ENCODE measurements at regions not wholly inside any gene's neighbourhood (a gene's known extent, or its start where the extent isn't known, plus 50 kb on each side); places are given as distances from the start of the nearest gene placed in this dataset.
"Not testable (repeated sequence)": the region's sequence is repeated elsewhere in the genome, so short reads cannot be mapped to it uniquely, and the experiment has no call there.

DNA sequence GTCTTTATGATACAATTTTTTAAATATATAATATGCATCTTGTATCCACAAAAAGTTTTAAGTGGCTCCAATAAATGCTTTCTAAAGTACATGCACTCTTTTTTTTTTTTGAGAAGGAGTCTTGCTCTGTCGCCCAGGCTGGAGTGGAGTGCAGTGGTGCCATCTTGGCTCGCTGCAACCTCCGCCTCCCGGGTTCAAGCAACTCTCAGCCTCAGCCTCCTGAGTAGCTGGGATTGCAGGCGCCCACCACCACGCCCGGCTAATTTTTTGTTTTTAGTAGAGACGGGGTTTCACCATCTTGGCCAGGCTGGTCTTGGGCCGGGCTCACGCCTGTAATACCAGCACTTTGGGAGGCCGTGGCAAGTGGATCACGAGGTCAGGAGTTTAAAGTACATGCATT is 832.8 kb upstream of the MIR17HG start:
- DNase-seq (ENCODE audit: extremely low read depth in 1 of 2, low read depth in 1 of 2) = not testable (repeated sequence)

DNA sequence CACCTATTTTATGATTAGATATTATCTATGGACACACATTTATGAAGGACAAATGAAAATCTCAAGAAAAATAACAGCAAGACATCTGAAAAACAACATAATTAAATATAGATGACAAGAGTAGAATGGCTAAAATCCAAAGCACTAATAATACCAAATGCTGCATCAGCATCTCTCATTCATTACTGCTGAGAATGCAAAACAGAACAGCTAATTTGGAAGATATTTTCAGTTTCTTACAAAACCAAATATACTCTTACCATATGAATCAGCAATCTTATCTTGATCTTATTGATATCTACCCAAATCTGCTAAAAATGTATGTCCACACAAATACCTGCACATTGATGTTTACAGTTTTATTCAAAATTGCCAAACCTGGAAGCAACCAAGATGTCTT is 829.1 kb upstream of the MIR17HG start:
- DNase-seq (ENCODE audit: extremely low read depth in 1 of 2, low read depth in 1 of 2) = no peak

DNA sequence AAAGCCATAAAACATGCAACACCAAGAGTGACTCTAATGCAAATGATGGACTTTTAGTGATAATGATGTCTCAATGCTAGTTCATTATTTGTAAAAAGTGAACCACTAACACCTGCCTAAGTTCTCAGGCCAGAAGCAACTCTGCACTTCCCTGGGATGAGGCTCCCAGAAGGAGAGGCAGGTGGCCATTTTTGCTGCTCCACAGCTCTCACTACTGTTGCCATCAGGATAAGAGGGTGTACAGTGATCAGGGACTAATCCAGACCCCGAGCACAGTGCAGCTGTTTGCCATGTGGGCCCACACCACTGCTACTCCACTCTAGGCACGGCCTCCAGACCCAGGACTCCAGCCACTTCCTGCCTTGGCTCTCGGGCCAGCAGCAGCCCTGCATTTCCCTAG is 828.3 kb upstream of the MIR17HG start:
- no peak for DNase-seq (ENCODE audit: extremely low read depth in 1 of 2, low read depth in 1 of 2)

- DNase-seq (ENCODE audit: extremely low read depth in 1 of 2, low read depth in 1 of 2) = no peak
These were observed 820.8 kb upstream of the MIR17HG start for GRCh38 chr13:90526711-90527110.

DNA sequence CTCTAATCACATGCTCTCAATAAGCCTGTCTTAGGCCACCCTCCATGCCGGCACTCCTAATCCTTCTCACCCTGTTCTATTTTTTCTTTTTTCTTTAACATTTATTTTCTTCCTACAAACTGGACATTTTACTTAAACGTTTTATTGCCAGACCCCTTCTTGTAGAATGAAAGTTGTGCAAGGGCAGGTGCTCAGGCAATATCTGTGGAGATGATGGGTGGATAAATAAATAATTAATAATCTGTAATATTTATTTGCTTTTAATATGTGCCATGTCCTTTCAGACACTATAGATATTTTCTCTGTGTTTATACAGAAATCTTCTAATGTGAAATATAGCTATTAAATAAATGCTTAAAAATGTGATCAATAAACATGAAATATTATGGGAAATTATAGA is 815.7 kb upstream of the MIR17HG start:
- no peak for DNase-seq (ENCODE audit: extremely low read depth in 1 of 2, low read depth in 1 of 2)

DNA sequence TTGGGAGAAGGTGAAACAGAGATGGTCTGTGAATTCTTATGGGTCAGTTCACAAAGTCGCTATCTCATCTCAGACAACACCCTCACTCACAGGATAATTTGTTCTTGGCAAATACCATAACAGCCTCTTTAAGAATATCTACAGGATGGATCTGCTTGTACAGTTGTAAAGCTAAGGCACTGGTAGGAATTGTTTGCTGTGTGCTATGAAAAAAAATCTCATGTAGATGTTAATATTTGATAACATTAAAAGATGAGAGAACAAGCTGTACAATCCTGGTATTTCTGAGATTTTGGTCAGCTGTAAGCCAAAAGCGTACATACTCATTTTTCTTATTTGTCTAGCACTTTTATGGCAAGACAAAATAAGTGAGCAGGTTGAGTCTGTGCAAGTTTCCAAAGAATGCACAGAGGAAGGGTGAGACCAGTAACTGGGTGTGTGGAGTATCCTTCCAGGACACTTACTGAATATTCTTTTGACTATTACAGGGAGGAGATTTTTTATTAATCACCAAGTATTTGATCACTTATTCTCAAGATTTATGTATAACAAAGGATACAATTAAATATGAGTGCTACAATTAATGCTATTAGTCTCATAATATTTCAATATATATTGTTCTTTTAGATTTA is 814.5 kb upstream of the MIR17HG start:
- no peak for DNase-seq (ENCODE audit: extremely low read depth in 1 of 2, low read depth in 1 of 2)

- DNase-seq (ENCODE audit: extremely low read depth in 1 of 2, low read depth in 1 of 2) = no peak
These were observed 813.6 kb upstream of the MIR17HG start for GRCh38 chr13:90533866-90534265.

DNA sequence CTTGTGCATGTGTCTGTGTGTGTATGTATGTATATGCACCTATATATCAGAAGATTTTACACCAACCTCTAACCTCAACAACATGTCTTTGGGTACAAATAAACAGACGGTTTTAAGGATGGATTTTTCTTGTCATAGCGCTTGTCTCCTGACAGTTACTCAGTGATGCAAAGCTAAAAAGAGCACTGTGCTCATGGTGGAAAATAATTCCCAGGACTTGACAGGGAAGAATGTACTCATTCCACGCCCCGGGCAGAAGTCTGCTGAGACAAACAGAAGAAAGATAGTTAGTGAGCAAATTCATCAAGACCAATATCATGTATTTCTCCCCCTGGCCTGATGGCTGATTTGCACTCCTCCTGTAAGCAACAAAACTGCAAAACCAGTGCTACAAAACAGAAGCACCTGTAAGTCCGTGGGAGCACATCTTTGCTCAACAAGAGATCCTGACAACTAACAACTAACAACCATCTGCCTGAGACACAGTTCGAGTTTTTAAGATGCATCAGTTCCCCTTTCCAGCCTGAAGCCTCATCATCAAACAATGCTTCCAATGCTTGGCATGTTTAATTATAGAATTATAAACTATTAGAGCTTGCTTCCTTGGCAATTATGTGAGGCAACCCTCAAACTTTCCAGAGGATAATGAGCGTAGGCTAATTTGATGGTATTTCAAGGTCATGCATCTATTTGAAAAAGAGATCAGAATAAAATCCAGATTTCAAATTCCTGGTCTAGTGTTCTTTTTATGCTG is 812.7 kb upstream of the MIR17HG start:
- DNase-seq (ENCODE audit: extremely low read depth in 1 of 2, low read depth in 1 of 2) = no peak

GRCh38 chr13:90535421-90535820 is 812.1 kb upstream of the MIR17HG start:
- DNase-seq (ENCODE audit: extremely low read depth in 1 of 2, low read depth in 1 of 2) = no peak

DNA sequence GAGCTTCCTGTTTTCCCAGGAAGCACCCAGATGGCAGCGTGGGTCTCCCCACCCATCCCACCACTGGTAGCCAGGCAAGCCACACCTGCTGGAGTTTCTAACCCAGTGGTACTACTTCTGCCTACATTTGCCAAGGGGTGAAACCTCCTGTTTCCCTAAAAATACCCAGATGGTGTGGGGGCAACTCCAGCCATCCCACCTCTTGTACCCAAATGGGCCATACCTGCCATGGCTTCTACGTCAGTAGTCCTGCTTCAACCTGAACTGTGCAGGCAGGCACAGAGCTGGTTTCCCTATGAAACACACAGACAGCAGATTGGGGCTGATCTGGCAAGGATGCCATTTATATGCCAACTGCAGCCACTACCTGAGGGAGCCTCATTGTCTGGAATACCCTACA is 809.4 kb upstream of the MIR17HG start:
- DNase-seq (ENCODE audit: extremely low read depth in 1 of 2, low read depth in 1 of 2) = no peak

- no peak for DNase-seq (ENCODE audit: extremely low read depth in 1 of 2, low read depth in 1 of 2)
These were observed 806.1 kb upstream of the MIR17HG start for GRCh38 chr13:90541346-90541745.

DNA sequence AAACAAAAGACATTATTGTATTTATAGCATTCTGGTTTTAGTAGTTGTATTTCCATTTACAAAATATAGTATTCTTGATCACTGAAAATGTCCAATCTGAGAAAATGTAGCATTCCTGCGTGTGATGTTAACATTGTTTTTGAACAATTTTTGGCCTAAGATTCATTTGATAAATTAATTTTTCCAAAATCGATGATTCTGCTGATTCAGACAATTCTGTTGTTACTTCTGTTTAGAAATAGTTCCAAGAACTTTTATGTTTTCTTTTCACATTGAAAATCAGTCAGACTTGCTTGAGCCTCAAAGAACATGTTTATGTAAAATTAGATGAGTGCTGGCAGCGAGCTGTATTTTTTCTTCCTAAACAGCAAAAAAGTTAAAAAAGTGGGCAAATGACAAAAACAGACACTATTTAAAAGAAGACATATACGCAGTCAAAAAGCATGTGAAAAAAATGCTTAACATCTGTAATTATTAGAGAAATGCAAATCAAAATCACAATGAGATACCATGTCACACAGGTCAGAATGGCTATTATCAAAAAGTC is 804.5 kb upstream of the MIR17HG start:
- DNase-seq (ENCODE audit: extremely low read depth in 1 of 2, low read depth in 1 of 2) = no peak

DNA sequence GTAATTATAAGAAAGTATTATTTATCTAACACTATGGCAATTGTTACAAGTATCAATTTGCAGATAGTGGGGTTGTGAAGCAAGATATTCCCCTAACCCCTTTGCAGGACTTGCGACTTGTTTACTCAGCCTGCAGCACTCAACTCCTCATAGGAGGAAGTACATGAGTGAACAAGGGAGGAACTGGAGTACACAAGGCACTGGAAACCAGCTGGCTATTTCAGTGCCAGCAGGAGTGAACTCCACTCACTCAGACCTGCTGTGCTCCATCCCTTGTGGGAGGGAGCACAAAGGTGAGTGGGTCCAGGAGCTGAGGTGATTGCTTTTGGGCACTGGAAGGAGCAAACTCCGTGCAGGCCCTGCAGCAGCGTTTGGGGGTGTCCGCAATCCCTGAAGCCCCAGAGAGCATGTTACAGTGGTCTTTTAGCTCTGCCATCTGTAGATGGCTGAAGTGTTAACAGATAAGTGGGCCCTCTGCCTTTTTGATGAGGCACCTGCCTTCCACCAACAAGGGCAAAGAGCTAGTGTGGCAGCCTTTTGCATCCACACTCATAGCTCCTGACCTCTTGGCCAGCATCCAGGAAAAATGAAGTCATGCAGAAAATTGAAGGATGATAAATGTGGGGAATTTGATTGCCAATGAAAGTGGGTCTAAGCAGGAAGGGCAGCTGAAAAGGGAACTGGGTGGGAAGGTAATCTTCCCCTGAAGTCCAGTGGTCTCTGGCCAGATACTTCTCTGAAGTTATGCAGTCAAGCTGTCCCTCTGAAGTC is 802.2 kb upstream of the MIR17HG start:
- DNase-seq (ENCODE audit: extremely low read depth in 1 of 2, low read depth in 1 of 2) = no peak

GRCh38 chr13:90547272-90547790 is 800.2 kb upstream of the MIR17HG start:
- DNase-seq (ENCODE audit: extremely low read depth in 1 of 2, low read depth in 1 of 2) = no peak

GRCh38 chr13:90551253-90551652 is 796.2 kb upstream of the MIR17HG start:
- DNase-seq (ENCODE audit: extremely low read depth in 1 of 2, low read depth in 1 of 2) = no peak

- DNase-seq (ENCODE audit: extremely low read depth in 1 of 2, low read depth in 1 of 2) = no peak
These were observed 794.8 kb upstream of the MIR17HG start for GRCh38 chr13:90552702-90553101.

DNA sequence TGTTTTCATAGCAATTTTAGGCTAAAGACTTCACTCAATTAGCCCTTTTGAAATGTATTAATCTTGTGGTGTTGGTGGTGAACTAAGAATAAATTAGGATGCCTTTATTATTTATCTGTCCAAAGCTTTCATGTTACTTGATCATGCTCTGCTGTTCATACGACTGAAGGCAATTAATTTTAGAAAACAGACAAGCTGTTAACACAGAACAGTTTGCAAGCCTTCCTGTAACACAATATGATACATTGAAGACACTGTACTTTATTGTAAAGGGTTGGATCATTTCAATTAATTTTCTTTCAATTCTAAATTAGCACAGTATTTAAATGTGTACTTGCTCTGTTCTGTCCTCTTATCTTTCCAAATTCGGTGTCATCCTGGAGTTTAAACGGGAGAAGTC is 794.3 kb upstream of the MIR17HG start:
- no peak for DNase-seq (ENCODE audit: extremely low read depth in 1 of 2, low read depth in 1 of 2)

- DNase-seq (ENCODE audit: extremely low read depth in 1 of 2, low read depth in 1 of 2) = no peak
These were observed 789.9 kb upstream of the MIR17HG start for GRCh38 chr13:90557626-90558025.

- DNase-seq (ENCODE audit: extremely low read depth in 1 of 2, low read depth in 1 of 2) = no peak
These were observed 785.0 kb upstream of the MIR17HG start for GRCh38 chr13:90562443-90562842.

GRCh38 chr13:90564096-90564495 is 783.4 kb upstream of the MIR17HG start:
- no peak for DNase-seq (ENCODE audit: extremely low read depth in 1 of 2, low read depth in 1 of 2)

DNA sequence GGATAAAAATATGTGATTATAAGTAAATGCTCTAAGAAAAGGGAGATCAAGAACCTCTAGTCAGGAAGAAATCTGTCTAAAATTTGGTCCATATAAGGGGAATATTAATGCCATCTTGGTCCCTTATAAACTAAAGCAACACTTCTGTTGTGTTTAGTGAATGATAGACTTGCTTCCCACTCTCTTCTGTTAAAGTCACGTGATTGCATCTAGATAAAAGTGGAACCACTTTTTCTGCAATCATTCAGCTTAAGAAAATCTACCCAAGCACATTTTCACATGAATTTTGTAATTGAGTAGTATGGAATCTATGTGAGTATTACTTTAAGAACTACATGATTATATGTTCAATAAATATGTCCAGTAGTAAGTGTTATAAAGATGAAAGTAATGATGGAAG is 782.9 kb upstream of the MIR17HG start:
- no peak for DNase-seq (ENCODE audit: extremely low read depth in 1 of 2, low read depth in 1 of 2)
